ENCODE measurements at regions not wholly inside any gene's neighbourhood (a gene's known extent, or its start where the extent isn't known, plus 50 kb on each side); places are given as distances from the start of the nearest gene placed in this dataset.

- no peak for DNase-seq
Observed at GRCh38 chr2:66721776-66722175, 286.9 kb downstream of the MEIS1 start.

GRCh38 chr2:66724241-66724640 lies 289.3 kb downstream of the MEIS1 start:
- DNase-seq = no peak

- DNase-seq = no peak
Observed at GRCh38 chr2:66729416-66730330, 294.7 kb downstream of the MEIS1 start.

GRCh38 chr2:66730441-66730840 lies 295.5 kb downstream of the MEIS1 start:
- no peak for DNase-seq

- DNase-seq = no peak
Observed at GRCh38 chr2:66733364-66733999, 298.6 kb downstream of the MEIS1 start.

GRCh38 chr2:66748939-66749338 lies 314.0 kb downstream of the MEIS1 start:
- no peak for DNase-seq

- DNase-seq = no peak
Observed at GRCh38 chr2:66749566-66749965, 314.6 kb downstream of the MEIS1 start.

GRCh38 chr2:66753257-66753656 lies 318.3 kb downstream of the MEIS1 start:
- DNase-seq = no peak

- DNase-seq = no peak
Observed at GRCh38 chr2:66753660-66754059, 318.7 kb downstream of the MEIS1 start.

- no peak for DNase-seq
Observed at GRCh38 chr2:66755974-66756373, 321.0 kb downstream of the MEIS1 start.

GRCh38 chr2:66761826-66762225 lies 326.9 kb downstream of the MEIS1 start:
- no peak for DNase-seq

GRCh38 chr2:66762761-66763160 lies 327.8 kb downstream of the MEIS1 start:
- no peak for DNase-seq

- no peak for DNase-seq
Observed at GRCh38 chr2:66766582-66766981, 331.7 kb downstream of the MEIS1 start.

GRCh38 chr2:66771359-66771976 lies 336.5 kb downstream of the MEIS1 start:
- DNase-seq = no peak

- DNase-seq = no peak
Observed at GRCh38 chr2:66772618-66773017, 337.7 kb downstream of the MEIS1 start.

GRCh38 chr2:66775730-66776422 lies 341.0 kb downstream of the MEIS1 start:
- no peak for DNase-seq

GRCh38 chr2:66781804-66782203 lies 346.9 kb downstream of the MEIS1 start:
- no peak for DNase-seq

GRCh38 chr2:66782780-66783361 lies 347.9 kb downstream of the MEIS1 start:
- DNase-seq = no peak

GRCh38 chr2:66789741-66790140 lies 354.8 kb downstream of the MEIS1 start:
- DNase-seq = no peak

- DNase-seq = no peak
Observed at GRCh38 chr2:66790651-66791181, 355.8 kb downstream of the MEIS1 start.

- no peak for DNase-seq
Observed at GRCh38 chr2:66794070-66794469, 359.1 kb downstream of the MEIS1 start.

GRCh38 chr2:66794551-66794950 lies 359.6 kb downstream of the MEIS1 start:
- no peak for DNase-seq

GRCh38 chr2:66802877-66803276 lies 368.0 kb downstream of the MEIS1 start:
- DNase-seq = no peak
